Cardiac fibroblast (primary cell): ENCODE measurements at regions not wholly inside any gene's neighbourhood (a gene's known extent, or its start where the extent isn't known, plus 50 kb on each side); places are given as distances from the start of the nearest gene placed in this dataset.

Experiments
- DNase-seq, 2 donors: peaks; one replicate each; pipeline versions ENCODE4 v3.0.0 to v3.0.0-alpha.2; 2010; ENCODE audit warnings: low read depth in 2 of 2
- H3K4me3 ChIP-seq, 2 donors: replicated peaks in 1 of 2; 1 replicate in 1 of 2; 2 replicates in 1 of 2; pipeline ENCODE4 v1.5.1; 2011; ENCODE audit warnings: low read depth in 2 of 2, low read length in 2 of 2, mild to moderate bottlenecking in 2 of 2, moderate library complexity in 1 of 2
- CTCF ChIP-seq: IDR thresholded peaks from one replicate; pipeline ENCODE4 v1.5.1; 2011; ENCODE audit warnings: low read depth, mild to moderate bottlenecking, low read length, inconsistent platforms

DNA sequence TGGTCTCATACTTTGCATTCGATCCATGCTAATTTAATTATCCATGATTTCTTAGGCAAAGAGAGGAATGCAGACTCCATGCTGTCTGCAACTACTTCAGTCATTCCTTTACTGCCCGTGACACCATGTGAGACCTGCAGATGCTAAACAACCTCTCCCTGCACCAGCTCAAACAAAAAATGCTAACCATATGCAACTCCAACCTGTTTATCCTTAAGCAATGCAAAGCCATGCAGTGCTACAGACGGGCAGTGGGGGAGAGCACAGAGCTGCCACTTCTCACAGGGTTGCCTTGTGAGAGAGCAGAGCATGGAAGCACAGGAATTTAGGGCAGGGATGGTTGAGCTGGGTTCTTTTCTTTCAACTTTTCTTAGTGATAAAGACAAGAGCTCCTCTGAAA, 74.9 kb upstream of the KLHL14 start:
- no peak overlapping the region for H3K4me3 ChIP-seq
- TF ChIP-seq CTCF, result no peak
- no peak for DNase-seq

DNA sequence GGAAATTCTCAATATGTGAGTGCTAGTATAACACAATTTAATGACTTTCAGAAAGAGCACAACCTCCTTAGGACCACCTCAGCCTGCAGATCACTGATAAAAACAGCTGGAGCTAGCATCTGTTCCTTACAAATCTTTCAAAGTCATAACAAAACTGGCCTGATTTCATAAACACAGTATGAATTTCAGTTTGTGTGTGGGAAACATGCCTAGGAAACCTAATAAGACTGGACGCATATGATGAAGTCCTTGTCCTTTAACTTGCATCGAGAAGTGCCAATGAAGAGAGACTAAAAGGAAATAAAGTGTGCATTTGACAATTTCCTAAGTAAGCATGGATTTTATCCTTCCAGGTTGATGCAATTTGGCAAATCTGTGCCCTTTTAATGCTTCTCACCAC, 74.1 kb upstream of the KLHL14 start:
- no peak for TF ChIP-seq CTCF
- H3K4me3 ChIP-seq, result no peak overlapping the region
- DNase-seq, result no peak

DNA sequence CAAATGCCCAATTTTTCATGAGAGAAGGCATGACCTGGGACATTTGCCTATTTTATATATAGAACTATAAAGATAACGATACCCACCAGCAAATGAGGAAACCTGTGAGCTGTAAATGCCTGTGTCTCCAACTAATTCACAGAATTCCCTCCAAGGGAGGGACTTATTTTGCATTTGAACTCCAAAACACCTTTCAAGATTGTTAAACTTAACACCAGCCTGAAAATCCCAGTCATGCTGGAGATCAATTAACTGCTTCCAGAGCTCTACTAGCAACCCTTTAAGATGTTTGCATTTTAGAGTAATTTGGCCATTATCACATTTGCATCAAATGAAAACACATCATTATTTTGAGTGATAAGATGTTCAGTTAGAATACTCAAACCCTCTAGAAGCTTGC, 68.1 kb upstream of the KLHL14 start:
- DNase-seq, result no peak
- no peak overlapping the region for H3K4me3 ChIP-seq
- TF ChIP-seq CTCF, result no peak

DNA sequence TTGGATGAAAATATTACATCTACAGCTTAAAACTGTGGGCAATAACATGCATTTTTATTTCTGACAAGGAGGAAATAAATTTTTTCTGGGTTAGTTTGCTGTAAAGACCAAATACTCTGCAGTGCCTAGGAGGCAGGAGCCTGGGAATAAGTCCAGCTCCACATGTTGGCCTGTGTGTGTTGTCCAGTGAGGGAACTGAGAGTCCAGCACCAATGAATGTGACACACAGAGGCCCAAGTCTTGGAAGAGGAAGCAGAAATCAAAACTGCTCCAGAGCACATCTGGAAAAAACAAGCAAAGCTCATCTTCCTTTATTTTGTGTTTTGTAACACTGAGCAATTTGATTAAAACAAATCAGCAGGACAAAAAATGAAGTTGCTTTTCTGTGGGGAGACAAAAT, 63.1 kb upstream of the KLHL14 start:
- no peak for DNase-seq
- no peak overlapping the region for H3K4me3 ChIP-seq
- TF ChIP-seq CTCF, result no peak

GRCh38 chr18:32831781-32832180, 59.0 kb upstream of the KLHL14 start:
- no peak for DNase-seq
- no peak overlapping the region for H3K4me3 ChIP-seq

GRCh38 chr18:32823226-32823625, 50.4 kb upstream of the KLHL14 start:
- no peak overlapping the region for H3K4me3 ChIP-seq
- DNase-seq, result no peak
- no peak for TF ChIP-seq CTCF

More at GRCh38 chr18:32831781-32832180, 59.0 kb upstream of the KLHL14 start:
- TF ChIP-seq CTCF, result no peak
